Astrocyte (in vitro differentiated cells and primary cell): ENCODE measurements at regions not wholly inside any gene's neighbourhood (a gene's known extent, or its start where the extent isn't known, plus 50 kb on each side); places are given as distances from the start of the nearest gene placed in this dataset.

Source experiments
- CTCF ChIP-seq: IDR thresholded peaks from 2 replicates; pipeline ENCODE4 v1.5.1; 2011; ENCODE audit warnings: low read depth, mild to moderate bottlenecking, inconsistent platforms, low read length, moderate library complexity; ENCODE audit not compliant: insufficient read depth
- EZH2 ChIP-seq: IDR thresholded peaks from 2 replicates; pipeline ENCODE4 v1.6.1; 2012; ENCODE audit warnings: mild to moderate bottlenecking, low read length, inconsistent platforms; ENCODE audit not compliant: insufficient read depth

GRCh38 chr6:76834399-76834798 lies 628.9 kb downstream of the HTR1B start:
- TF ChIP-seq CTCF, result no peak
- no peak for TF ChIP-seq EZH2
